ENCODE measurements at regions not wholly inside any gene's neighbourhood (a gene's known extent, or its start where the extent isn't known, plus 50 kb on each side); places are given as distances from the start of the nearest gene placed in this dataset.
"Not testable (repeated sequence)": the region's sequence is repeated elsewhere in the genome, so short reads cannot be mapped to it uniquely, and the experiment has no call there.

GRCh38 chr1:67607699-67608098 lies 77.3 kb upstream of the GADD45A start:
- intact Hi-C loops (cut with micrococcal nuclease) = no loop called here
- Mint-ChIP-seq H3K27ac (no peak overlapping the region), H3K4me3 (no peak overlapping the region), H3K4me1 (ENCODE audit: low read depth) (no peaks in the 10 kb centered on the region), H3K27me3 (ENCODE audit: insufficient read depth) (peaks cover 4% of the 10 kb centered on the region), H3K36me3 (ENCODE audit: low read depth) (no peaks in the 10 kb centered on the region), H3K9me3 (no peaks in the 10 kb centered on the region)
- no peak for DNase-seq (ENCODE audit: low spot score)

DNA sequence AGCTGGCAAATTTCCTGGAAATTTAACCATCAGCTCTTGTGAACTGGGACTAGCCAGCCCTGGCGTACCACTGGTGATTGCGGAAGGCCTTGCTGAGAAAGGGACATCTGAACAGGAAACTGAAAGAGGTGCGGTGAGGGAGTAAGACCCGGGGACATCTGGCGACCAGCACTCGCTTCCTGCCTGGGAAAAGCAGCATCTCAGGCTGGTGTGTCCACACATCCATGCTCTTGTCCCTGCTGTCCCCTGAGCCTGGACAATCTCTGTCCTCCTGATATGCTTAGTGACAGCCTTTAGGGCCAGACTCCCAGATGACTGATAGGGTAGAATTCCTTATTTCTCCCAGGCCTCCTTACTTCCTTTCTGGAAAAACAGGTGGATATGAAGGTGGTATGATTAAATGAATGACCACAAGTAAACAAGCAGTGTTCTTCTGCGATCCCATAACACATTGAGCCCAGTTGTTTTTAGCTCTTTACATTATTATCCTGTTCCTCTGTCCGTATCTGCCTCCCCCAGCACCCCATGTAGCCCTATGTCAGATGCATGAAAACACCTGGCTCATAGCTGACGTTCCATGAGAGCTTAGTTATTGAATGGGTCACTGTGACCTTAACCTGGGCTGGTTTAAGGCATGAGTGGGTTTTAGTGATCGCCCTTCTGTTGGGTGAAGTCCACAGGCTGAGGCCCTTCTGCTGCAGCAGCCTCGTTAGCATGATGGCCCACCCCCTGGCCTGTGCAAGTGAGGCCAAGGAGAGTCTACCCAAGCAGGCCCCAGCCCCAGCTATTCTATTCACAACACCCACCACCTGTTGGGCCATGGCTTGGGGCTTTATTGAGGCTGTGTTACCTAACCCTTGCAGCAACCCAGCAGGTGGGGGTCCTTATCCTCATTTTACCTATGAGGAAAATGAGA lies 76.1 kb upstream of the GADD45A start:
- H3K27me3 Mint-ChIP-seq (ENCODE audit: insufficient read depth) = peaks cover 3% of the 10 kb centered on the region
- no peak overlapping the region for H3K27ac Mint-ChIP-seq
- no peaks in the 10 kb centered on the region for H3K4me1 Mint-ChIP-seq (ENCODE audit: low read depth)
- H3K4me3 Mint-ChIP-seq = no peak overlapping the region
- no peaks in the 10 kb centered on the region for H3K9me3 Mint-ChIP-seq
- no peaks in the 10 kb centered on the region for H3K36me3 Mint-ChIP-seq (ENCODE audit: low read depth)
- no peak for DNase-seq (ENCODE audit: low spot score)
- intact Hi-C loops (cut with micrococcal nuclease) = no loop called here

GRCh38 chr1:67609577-67610341 lies 75.2 kb upstream of the GADD45A start:
- Mint-ChIP-seq H3K4me3 (no peak overlapping the region), H3K36me3 (ENCODE audit: low read depth) (no peaks in the 10 kb centered on the region), H3K27ac (no peak overlapping the region), H3K9me3 (no peaks in the 10 kb centered on the region), H3K4me1 (ENCODE audit: low read depth) (no peaks in the 10 kb centered on the region), H3K27me3 (ENCODE audit: insufficient read depth) (peaks cover 3% of the 10 kb centered on the region)
- intact Hi-C loops (cut with micrococcal nuclease) = no loop called here
- DNase-seq (ENCODE audit: low spot score) = no peak

GRCh38 chr1:67610450-67610849 lies 74.6 kb upstream of the GADD45A start:
- intact Hi-C loops (cut with micrococcal nuclease) = no loop called here
- no peak for DNase-seq (ENCODE audit: low spot score)
- Mint-ChIP-seq H3K27ac (no peak overlapping the region), H3K27me3 (ENCODE audit: insufficient read depth) (peaks cover 3% of the 10 kb centered on the region), H3K4me3 (no peak overlapping the region), H3K4me1 (ENCODE audit: low read depth) (no peaks in the 10 kb centered on the region), H3K36me3 (ENCODE audit: low read depth) (no peaks in the 10 kb centered on the region), H3K9me3 (no peaks in the 10 kb centered on the region)

GRCh38 chr1:67611846-67612245 lies 73.2 kb upstream of the GADD45A start:
- no peak for DNase-seq (ENCODE audit: low spot score)

GRCh38 chr1:67612788-67613241 lies 72.2 kb upstream of the GADD45A start:
- DNase-seq (ENCODE audit: low spot score) = no peak
- H3K27me3 Mint-ChIP-seq (ENCODE audit: insufficient read depth) = peaks cover 3% of the 10 kb centered on the region
- no peak overlapping the region for H3K27ac Mint-ChIP-seq
- no peaks in the 10 kb centered on the region for H3K36me3 Mint-ChIP-seq (ENCODE audit: low read depth)
- intact Hi-C loops (cut with micrococcal nuclease) = no loop called here
- no peaks in the 10 kb centered on the region for H3K9me3 Mint-ChIP-seq
- no peak overlapping the region for H3K4me3 Mint-ChIP-seq
- no peaks in the 10 kb centered on the region for H3K4me1 Mint-ChIP-seq (ENCODE audit: low read depth)

More at GRCh38 chr1:67611846-67612245, 73.2 kb upstream of the GADD45A start:
- H3K27ac Mint-ChIP-seq = no peak overlapping the region
- H3K9me3 Mint-ChIP-seq = no peaks in the 10 kb centered on the region
- H3K27me3 Mint-ChIP-seq (ENCODE audit: insufficient read depth) = peaks cover 3% of the 10 kb centered on the region
- intact Hi-C loops (cut with micrococcal nuclease) = no loop called here
- no peaks in the 10 kb centered on the region for H3K36me3 Mint-ChIP-seq (ENCODE audit: low read depth)
- H3K4me1 Mint-ChIP-seq (ENCODE audit: low read depth) = no peaks in the 10 kb centered on the region
- no peak overlapping the region for H3K4me3 Mint-ChIP-seq

- H3K4me1 Mint-ChIP-seq (ENCODE audit: low read depth); intact Hi-C loops (cut with micrococcal nuclease); H3K36me3 Mint-ChIP-seq (ENCODE audit: low read depth); H3K27ac Mint-ChIP-seq; DNase-seq (ENCODE audit: low spot score); H3K9me3 Mint-ChIP-seq; H3K4me3 Mint-ChIP-seq; H3K27me3 Mint-ChIP-seq (ENCODE audit: insufficient read depth): not testable (repeated sequence)
These were observed 71.5 kb upstream of the GADD45A start for GRCh38 chr1:67613479-67613878.

GRCh38 chr1:67614511-67614934 lies 70.5 kb upstream of the GADD45A start:
- Mint-ChIP-seq H3K27me3 (ENCODE audit: insufficient read depth) (peaks cover 6% of the 10 kb centered on the region), H3K36me3 (ENCODE audit: low read depth) (no peaks in the 10 kb centered on the region), H3K4me1 (ENCODE audit: low read depth) (no peaks in the 10 kb centered on the region), H3K4me3 (no peak overlapping the region), H3K27ac (no peak overlapping the region), H3K9me3 (no peaks in the 10 kb centered on the region)
- intact Hi-C loops (cut with micrococcal nuclease) = no loop called here
- DNase-seq (ENCODE audit: low spot score) = no peak

- no peaks in the 10 kb centered on the region for H3K9me3 Mint-ChIP-seq
- H3K4me1 Mint-ChIP-seq (ENCODE audit: low read depth) = no peaks in the 10 kb centered on the region
These were observed 69.1 kb upstream of the GADD45A start for GRCh38 chr1:67615886-67616285.

DNA sequence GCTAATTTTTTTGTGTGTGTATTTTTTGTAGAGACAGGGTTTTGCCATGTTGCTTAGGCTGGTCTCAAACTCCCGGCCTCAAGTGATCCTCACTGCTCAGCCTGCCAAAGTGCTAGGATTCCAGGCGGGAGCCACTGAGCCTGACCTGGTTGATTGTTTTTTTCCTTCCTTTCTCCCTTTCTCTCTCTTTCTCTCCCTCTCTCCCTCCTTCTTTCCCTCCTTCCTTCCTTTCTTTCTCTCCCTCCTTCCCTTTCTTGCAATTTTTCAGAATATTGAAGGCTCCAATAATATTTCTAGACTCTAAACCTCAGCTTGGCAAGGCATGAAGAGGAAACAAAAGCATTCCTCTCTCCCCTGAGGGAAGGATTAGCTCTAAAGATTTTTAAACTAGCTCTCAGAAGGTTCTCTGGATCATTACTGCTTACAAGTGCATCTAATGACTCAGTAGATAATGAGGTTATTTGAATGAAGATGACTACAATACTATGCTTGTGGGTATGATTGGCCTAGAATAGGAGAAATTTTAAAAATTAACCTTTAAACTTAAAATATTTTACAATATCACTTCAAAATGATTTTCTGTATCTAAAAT lies 68.5 kb upstream of the GADD45A start:
- no peaks in the 10 kb centered on the region for H3K4me1 Mint-ChIP-seq (ENCODE audit: low read depth)
- intact Hi-C loops (cut with micrococcal nuclease) = no loop called here
- no peaks in the 10 kb centered on the region for H3K36me3 Mint-ChIP-seq (ENCODE audit: low read depth)

More at GRCh38 chr1:67615886-67616285, 69.1 kb upstream of the GADD45A start:
- Mint-ChIP-seq H3K27ac (no peak overlapping the region), H3K4me3 (no peak overlapping the region), H3K27me3 (ENCODE audit: insufficient read depth) (peaks cover 6% of the 10 kb centered on the region), H3K36me3 (ENCODE audit: low read depth) (no peaks in the 10 kb centered on the region)
- intact Hi-C loops (cut with micrococcal nuclease) = no loop called here
- DNase-seq (ENCODE audit: low spot score) = no peak

DNA sequence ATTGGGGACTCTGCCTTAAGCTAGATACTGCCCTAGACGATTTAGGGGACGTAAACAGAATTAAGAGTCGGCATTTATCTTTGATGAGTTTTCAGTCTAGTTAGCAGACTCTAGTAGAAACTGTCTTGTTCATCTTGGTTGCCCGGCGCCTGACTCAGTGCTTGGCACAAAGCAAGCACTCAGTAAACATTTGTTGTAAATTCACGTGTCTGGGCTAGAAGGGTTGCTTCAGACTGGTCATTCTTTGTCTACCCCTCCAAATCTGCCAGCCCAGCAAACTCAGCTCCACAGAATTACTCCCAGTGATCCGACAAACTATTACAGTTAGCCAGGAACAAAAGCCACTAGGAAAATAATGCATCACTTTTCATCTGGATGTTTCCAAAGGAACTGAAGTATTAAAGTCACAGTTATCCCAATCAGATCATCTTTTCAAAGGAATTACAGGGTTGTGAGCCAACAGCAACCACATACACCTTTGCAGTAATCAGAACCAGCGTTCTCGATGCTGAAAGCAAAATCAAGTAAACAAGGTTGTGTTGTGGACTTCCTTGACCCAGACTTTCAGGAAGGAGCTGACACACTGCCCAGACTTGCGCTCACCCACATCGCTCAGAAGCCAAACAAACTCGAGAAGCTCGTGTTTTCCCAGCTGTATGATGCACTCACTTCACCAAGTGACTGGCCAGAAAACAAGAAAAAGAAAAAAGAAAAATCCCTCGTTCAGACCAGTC lies 66.5 kb upstream of the GADD45A start:
- DNase-seq (ENCODE audit: low spot score) = no peak
- H3K27ac Mint-ChIP-seq = no peak overlapping the region
- peaks cover 5% of the 10 kb centered on the region for H3K27me3 Mint-ChIP-seq (ENCODE audit: insufficient read depth)

More for the DNA sequence above, 68.5 kb upstream of the GADD45A start:
- no peak for DNase-seq (ENCODE audit: low spot score)
- Mint-ChIP-seq H3K4me3 (no peak overlapping the region), H3K9me3 (no peaks in the 10 kb centered on the region), H3K27me3 (ENCODE audit: insufficient read depth) (peaks cover 6% of the 10 kb centered on the region), H3K27ac (no peak overlapping the region)

GRCh38 chr1:67619080-67619479 lies 65.9 kb upstream of the GADD45A start:
- no peak overlapping the region for H3K27ac Mint-ChIP-seq
- no peaks in the 10 kb centered on the region for H3K9me3 Mint-ChIP-seq
- H3K4me1 Mint-ChIP-seq (ENCODE audit: low read depth) = no peaks in the 10 kb centered on the region
- DNase-seq (ENCODE audit: low spot score) = no peak
- H3K36me3 Mint-ChIP-seq (ENCODE audit: low read depth) = no peaks in the 10 kb centered on the region
- intact Hi-C loops (cut with micrococcal nuclease) = no loop called here
- peaks cover 3% of the 10 kb centered on the region for H3K27me3 Mint-ChIP-seq (ENCODE audit: insufficient read depth)
- H3K4me3 Mint-ChIP-seq = no peak overlapping the region

More for the DNA sequence above, 66.5 kb upstream of the GADD45A start:
- intact Hi-C loops (cut with micrococcal nuclease) = no loop called here
- H3K9me3 Mint-ChIP-seq = no peaks in the 10 kb centered on the region
- H3K4me1 Mint-ChIP-seq (ENCODE audit: low read depth) = no peaks in the 10 kb centered on the region
- no peak overlapping the region for H3K4me3 Mint-ChIP-seq
- H3K36me3 Mint-ChIP-seq (ENCODE audit: low read depth) = no peaks in the 10 kb centered on the region

Measured in activated T-helper 1 cell treated with anti-CD3 and anti-CD28 coated beads, Interleukin-12 subunit alpha, Interleukin-12 subunit beta, Interleukin-2, Interleukin-4 antibody, amounts not matched to agents 30 ng/mL and 10 ng/mL and 1 ng/mL, durations not matched to agents 14 hours and 24 hours and 36 hours (primary cell).